GM18909 (cell line): ENCODE measurements at regions not wholly inside any gene's neighbourhood (a gene's known extent, or its start where the extent isn't known, plus 50 kb on each side); places are given as distances from the start of the nearest gene placed in this dataset.

ENCODE experiments used
- ATAC-seq: cut with Tn5 transposase; IDR thresholded peaks from one replicate; pipeline ENCODE4 v1.9.1; 2021; ENCODE audit warnings: mild to moderate bottlenecking; ENCODE audit not compliant: unreplicated experiment, poor library complexity

DNA sequence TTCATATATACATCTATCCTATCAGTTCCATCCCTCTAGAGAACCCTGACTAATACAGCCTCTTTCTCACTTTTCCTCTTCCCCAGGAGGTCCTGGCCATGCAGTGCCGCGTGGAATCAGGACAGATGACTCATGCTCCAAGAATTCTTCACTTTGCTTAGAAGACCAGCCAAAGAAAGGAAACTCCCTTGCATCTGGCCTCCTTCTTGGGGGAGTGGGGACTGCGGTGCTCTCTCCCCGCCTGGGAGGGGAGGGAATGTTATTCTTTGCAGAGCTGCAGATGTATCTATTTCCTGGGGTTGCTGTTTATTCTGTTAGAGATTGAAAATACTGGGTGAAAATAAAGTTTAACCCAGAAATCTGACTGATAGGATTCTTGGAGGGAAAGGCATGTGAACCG lies 111.5 kb upstream of the SH3BP4 start:
- ATAC-seq = no peak

DNA sequence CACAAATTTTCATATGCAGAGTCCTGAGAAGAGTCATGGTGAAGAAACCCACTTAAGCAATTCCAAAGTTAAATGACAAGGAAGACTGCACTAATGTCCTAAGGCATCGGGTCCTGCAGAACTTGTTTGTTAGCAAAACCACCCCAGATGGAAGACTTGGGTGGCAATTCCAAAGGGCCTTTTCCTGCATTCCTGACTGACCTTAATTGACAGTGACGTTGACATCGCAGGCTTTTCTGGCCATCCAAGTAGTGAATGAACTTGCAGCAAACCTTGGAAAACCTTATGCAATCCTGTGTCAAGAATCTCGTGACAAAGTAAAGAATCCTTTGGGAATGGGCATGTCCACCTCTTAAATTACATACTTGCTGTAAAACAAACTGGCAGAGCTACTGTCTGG lies 112.5 kb upstream of the SH3BP4 start:
- ATAC-seq = no peak

DNA sequence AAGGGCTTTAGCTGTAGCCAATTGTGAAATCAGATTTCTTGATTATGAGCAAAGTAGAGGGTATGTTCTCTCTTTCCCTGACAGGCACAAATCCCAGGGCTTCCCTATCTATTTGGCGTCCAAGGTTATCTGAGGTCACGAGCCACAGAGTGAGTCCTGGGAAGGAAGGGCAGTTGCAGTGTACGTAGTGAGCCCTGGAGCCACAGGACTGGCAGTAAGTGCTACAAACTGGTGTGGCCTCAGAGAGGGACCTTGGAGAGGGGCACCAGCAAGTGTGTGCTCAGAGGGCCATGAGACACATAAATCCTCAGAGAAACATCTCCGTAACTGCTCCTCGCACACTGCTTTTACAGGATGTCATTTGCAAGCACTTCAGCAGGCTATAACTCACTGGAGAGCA lies 115.5 kb upstream of the SH3BP4 start:
- no peak for ATAC-seq

DNA sequence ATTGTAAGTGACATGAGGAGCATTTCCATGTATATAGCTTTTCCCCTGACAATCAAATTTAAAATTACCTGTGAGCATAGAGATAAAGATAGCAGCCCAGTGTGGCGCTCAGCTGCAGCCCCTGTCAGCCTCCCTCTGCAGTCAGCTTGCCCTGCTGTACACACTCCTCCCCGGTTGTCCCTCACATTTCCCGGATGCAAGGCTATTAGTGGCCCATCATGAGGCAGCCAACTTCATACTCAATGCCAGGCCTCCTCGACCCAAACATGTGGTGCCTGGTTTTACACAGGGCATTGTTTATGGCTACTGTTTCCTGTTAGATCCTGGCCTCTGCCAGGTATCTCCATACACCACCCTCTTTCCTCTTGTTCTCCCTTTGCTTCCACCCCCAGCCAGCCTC lies 116.1 kb upstream of the SH3BP4 start:
- ATAC-seq = no peak

DNA sequence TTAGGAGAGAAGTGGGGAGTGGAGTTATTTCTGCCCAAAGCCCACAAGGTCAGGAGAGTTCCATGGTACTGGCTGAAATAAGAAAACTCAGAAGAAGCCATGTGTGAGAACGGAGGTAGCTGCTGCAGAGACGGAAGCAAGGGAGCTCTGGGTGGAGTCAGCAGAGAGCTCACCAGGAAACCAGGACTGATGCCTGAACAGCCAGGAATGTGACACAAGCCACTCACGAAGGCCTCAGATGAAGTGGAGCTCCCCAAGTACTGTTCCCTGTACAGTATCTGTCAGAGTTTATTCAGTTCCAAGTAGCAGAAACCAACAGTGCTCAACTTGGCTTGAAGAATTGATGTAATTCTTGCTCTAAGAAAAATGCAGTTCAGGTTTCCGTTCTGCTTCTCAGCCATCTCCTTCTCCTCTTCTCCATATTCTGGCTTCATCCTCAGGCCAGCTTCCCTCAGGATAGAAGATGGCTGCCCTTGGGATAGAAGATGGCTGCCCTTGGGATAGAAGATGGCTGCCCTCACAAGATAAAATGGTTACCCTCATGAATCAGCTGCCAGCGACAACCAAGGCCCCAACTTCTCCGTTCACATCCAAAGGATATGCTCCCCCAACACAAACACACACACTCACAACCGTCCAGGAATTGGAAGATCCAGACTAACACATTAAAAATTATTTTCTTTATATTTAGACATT lies 117.4 kb upstream of the SH3BP4 start:
- no peak for ATAC-seq

GRCh38 chr2:234830853-234831252 lies 121.0 kb upstream of the SH3BP4 start:
- no peak for ATAC-seq

- no peak for ATAC-seq
Observed at GRCh38 chr2:234829074-234829455, 122.8 kb upstream of the SH3BP4 start.

DNA sequence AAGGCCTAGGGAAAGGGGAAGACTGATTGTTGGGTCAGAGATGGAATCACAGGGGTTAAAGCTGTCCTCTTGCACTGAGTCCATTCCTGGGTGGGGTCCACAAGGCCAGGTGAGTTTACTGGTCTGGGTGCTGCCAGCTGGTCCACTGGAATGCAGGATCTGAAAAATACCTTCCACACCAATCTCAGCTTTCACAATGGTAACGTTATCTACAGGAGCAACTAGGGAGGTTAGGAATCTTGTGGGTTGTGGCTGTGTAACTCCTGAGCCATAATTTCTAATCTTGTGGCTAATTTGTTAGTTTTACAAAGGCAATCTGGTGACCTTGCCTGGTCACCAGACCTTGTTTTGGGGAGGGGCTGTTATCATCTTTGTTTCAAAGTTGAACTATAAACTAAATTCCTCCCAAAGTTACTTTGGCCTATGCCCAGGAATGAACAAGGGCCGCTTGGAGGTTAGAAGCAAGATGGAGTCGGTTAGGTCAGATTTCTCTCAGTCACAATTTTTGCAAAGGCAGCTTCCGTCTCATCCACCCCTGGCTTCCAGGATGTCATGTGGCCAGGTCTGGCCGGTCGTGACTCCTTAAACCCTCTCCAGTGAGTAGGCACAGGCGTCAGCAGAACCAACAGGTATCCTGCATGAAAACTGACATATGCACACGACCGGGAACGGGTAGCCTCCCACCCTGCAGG lies 123.3 kb upstream of the SH3BP4 start:
- ATAC-seq = no peak

DNA sequence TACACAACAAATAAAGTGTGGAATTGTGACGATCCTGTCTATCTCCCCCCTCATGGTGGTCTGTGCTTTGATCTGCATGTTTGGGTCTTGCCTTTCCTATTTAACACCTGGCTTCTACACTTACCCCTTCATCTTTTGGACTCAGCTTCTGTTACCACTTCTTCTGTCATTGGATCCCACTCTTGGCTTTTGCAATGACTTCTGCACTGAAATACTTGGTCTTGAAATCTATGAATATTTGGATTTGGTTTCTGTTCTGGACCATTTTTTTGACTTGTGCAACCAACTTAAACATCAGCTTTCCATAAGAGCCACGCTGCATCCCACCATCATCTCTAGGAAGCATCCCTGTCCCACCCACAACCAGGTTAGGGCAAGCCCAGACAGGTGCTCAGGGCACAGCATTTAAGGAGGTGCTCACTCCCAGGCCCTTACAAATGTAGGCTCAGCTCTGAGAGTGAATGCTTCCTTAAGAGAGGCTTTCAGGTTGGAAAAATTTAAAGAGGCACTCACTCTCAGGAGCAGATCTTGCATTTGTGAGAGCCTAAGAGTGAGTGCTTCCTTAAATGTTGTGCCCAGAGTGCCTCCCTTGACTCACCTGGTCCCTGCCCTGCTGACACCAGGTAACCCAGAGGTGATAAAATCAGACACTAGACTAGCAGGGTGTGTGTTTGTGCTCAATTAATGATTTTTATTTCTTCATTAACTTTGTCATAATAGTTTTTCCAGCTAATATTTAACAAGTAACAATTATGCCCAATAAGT lies 124.5 kb upstream of the SH3BP4 start:
- ATAC-seq = no peak

GRCh38 chr2:234826681-234827080 lies 125.1 kb upstream of the SH3BP4 start:
- ATAC-seq = no peak

- no peak for ATAC-seq
Observed at GRCh38 chr2:234825616-234826015, 126.2 kb upstream of the SH3BP4 start.

- ATAC-seq = no peak
Observed at GRCh38 chr2:234823877-234824376, 127.9 kb upstream of the SH3BP4 start.

DNA sequence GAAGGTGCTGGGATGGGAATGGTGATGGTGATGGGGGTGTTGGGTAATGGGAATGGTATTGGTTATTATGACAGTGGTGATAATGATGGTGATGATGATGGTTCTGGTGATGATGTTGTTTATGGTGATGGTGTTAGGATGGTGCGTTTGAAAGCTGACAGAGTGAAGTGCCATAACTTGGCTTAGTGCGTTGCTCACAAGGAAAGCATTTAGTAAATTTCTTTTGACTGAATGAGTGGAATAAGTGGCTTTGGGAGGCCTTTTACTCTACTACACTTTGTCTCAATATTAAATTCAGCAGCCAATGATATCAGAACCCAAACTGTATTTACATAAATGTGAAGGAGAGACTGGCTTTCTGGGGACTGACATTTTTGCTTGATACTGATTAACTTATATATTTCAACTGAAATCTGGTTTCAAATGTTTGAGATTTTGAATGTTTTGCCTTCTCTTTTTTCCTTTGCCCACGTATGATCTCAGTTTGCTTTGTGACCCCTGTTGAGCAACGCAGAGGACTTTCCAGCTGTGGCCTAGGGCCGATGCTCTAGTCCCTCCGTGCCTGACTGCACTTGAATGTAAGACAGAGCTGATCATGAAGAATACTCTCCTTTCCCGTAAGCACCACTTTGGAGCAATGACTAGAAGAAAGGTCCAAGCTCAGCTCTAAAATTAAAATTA lies 128.5 kb upstream of the SH3BP4 start:
- ATAC-seq = no peak

DNA sequence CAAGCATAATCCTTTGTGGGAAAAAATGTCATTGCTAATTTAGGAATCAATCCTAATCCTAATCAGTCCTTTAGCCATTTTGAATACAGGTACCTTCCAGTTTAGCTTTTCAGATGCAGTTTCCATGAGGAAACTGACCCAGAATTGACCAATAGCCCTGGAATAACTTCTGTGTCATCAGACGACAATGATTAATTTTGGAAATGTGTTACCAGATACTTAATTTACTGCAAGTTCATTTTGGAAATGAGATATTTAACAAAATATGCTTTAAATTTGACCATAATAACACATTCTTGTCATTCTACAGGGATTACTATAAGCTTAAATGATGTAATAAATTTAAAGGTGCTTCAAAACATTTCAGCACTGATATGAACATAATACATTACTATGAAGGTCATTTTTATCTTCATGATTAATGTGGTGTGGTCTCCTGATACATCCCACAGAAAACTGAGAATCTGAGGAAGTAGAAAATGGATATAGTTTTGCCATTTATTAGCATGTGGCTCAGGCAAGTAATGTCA lies 129.8 kb upstream of the SH3BP4 start:
- no peak for ATAC-seq

DNA sequence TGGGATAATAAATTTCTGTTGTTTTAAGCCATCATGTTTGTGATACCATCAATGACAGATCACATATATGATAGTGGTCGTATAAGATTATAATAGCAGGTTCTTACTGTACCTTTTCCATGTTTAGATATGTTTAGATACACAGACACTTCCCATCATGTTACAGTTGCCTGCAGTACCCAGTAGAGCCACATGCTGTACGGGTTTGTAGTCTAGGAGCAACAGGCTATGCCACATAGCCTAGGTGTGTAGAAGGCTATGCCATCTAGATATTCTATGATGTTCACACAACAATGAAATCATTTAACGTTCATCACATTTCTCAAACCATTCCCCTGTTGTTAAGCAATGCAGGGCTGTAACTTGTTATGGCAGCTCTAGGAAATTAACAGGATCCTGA lies 132.9 kb upstream of the SH3BP4 start:
- ATAC-seq = no peak

DNA sequence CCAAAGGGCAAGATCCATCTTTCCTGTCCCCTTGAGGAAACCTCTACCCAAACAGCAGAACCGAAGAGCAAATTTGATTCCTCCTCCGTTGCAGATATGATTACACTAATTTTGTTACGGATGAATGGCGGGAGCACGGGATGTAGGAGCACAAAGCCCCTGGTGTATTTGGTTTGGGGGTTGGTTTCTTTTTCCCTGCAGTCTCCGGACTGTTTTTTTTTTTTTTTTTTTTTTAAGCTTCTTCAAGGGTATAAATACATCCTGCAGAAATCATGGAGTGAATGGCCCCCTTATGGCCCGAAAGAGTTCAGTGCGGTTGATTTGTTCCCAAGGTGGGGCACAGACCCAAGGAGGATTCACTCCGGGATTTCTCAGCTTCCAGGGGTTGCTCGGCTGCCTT lies 135.3 kb upstream of the SH3BP4 start:
- ATAC-seq = no peak

DNA sequence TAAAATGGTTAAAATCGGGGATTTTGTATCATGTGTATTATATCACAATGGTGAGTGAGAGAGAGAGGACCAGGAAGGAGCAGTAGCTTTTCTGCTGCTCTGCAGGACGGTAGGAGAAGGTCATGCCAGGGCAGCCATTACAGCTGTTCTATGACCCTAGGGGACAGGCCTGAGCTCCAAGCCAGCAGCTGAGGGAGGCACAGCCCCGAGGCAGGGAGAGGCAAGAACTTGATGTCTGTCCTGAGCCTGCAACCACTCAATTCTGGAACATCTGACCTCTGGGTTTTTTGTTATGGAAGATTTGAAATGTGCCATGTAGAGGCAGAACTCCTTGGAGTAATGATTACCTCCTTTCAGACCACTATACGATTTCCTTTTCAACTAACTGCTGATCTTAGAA lies 135.8 kb upstream of the SH3BP4 start:
- no peak for ATAC-seq

- no peak for ATAC-seq
Observed at GRCh38 chr2:234814374-234814773, 137.4 kb upstream of the SH3BP4 start.

DNA sequence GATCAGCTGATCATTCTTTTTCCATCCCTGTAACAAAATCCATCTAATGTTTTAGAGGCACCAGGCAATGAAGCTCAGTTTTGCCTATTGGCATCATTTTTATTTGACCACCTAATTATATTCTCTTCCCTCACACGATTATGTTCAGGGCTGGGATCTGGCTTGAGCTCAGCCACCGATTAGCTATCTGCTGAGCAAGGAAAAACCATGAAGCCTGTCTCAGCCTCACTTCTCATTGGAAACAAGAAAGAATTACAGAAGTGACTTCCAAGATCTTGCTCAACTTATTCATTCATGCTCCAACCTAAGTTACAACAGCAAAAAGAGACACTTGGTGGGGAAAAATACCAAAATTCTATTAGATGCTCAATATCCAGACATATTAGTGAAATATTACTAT lies 139.0 kb upstream of the SH3BP4 start:
- ATAC-seq = no peak

DNA sequence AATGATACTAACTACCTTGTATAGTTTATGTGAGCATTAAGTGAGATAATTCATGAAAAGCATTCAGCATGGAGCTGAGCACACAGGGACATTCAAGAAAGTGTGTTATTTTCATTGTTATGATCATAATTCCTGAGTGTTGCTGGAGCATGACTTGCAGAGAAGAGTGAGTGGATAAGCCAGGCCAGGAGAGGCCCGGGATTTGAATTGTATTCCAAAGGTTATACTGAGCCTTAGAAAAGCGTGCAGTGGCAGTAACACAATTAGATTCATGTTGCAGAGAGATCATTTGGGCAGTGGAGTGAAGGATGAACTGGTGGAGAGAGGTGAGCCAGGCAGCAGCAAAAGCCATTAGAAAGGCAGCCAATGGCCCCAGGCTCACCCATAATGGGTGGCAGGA lies 142.9 kb upstream of the SH3BP4 start:
- no peak for ATAC-seq

GRCh38 chr2:234806818-234807217 lies 145.0 kb upstream of the SH3BP4 start:
- ATAC-seq = no peak
